ENCODE measurements at regions not wholly inside any gene's neighbourhood (a gene's known extent, or its start where the extent isn't known, plus 50 kb on each side); places are given as distances from the start of the nearest gene placed in this dataset.

DNA sequence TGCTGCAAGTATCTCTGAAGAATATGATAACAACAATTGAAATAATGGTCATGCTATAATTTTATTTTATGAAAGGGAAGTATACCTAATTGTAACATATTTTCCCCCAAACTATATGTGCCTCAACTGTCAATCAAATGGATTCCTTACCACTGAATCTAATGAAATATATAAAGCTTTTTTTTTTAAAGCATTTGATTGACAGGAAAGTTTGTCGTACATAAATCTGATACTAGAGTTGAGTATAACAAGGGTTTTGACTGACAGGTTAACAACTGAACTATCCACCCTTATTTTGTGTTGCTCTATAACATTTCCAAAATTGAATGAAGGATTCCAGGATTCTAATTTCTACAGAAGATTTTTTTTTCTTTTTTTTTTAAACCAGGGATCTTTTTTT is 1333.3 kb upstream of the SLC39A10 start:
- TF ChIP-seq, protein P1, sequence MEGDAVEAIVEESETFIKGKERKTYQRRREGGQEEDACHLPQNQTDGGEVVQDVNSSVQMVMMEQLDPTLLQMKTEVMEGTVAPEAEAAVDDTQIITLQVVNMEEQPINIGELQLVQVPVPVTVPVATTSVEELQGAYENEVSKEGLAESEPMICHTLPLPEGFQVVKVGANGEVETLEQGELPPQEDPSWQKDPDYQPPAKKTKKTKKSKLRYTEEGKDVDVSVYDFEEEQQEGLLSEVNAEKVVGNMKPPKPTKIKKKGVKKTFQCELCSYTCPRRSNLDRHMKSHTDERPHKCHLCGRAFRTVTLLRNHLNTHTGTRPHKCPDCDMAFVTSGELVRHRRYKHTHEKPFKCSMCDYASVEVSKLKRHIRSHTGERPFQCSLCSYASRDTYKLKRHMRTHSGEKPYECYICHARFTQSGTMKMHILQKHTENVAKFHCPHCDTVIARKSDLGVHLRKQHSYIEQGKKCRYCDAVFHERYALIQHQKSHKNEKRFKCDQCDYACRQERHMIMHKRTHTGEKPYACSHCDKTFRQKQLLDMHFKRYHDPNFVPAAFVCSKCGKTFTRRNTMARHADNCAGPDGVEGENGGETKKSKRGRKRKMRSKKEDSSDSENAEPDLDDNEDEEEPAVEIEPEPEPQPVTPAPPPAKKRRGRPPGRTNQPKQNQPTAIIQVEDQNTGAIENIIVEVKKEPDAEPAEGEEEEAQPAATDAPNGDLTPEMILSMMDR (IDR thresholded peaks at IDR 0.05 in 2 of 3, conservative IDR thresholded peaks at IDR 0.05 in 1 of 3; ENCODE audit: borderline replicate concordance in 1 of 3, insufficient read depth in 1 of 3, low read depth in 2 of 3, low read length in 2 of 3), result no peak
- no peak for TF ChIP-seq POLR2AphosphoS5 (IDR thresholded peaks at IDR 0.05; ENCODE audit: low read depth, low read length)

All from HCT116 (cell line).